NCI-H146 (cell line): ENCODE measurements at regions not wholly inside any gene's neighbourhood (a gene's known extent, or its start where the extent isn't known, plus 50 kb on each side); places are given as distances from the start of the nearest gene placed in this dataset.

Experiments used
- DNase-seq: peaks from one replicate; lab custom pipeline; 2025; lab: John Stamatoyannopoulos, UW

DNA sequence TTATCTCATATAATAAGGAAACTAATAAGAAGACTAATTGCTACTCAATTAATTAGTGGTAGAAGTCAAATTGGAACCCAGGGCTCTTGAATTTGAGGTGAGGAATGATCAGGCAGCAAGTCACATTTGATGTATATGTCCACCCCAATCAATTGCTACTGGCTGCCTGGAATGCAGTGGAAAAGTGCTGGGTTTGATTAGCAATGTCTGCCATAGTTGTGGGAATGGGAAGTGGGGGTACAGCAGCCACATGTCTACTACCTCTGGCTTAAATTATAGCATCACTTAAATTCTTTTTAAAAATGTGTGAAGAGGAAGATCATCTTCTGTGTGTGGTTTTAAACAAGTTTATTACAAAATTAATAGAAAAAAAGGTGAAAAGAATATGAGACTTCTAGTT is 50.8 kb upstream of the NAV2 start:
- no peak for DNase-seq

GRCh38 chr11:19660076-19660475 is 52.6 kb upstream of the NAV2 start:
- peak; percentile 31 for DNase-seq

DNA sequence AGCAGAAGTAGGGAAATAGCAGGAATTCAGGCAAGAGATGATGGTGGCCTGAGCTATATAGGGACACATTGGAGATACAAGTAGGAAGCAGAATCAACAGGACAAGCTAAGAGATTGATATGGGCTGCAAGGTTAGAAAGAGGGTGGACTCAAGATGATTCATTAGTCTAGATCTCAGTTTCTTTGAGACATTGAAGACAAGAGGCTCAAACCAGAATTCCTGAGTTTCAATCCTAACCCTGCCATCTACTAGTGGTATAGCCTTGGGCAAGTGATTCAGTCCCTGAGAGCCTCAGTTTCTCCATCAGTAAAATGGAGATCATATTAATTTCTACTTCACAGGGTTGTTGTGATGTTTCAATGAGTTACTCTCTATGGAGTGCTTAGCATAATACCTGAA is 53.1 kb upstream of the NAV2 start:
- DNase-seq = no peak

- DNase-seq = no peak
Observed at GRCh38 chr11:19658344-19658743, 54.3 kb upstream of the NAV2 start.

- DNase-seq = no peak
Observed at GRCh38 chr11:19656140-19656541, 56.5 kb upstream of the NAV2 start.

DNA sequence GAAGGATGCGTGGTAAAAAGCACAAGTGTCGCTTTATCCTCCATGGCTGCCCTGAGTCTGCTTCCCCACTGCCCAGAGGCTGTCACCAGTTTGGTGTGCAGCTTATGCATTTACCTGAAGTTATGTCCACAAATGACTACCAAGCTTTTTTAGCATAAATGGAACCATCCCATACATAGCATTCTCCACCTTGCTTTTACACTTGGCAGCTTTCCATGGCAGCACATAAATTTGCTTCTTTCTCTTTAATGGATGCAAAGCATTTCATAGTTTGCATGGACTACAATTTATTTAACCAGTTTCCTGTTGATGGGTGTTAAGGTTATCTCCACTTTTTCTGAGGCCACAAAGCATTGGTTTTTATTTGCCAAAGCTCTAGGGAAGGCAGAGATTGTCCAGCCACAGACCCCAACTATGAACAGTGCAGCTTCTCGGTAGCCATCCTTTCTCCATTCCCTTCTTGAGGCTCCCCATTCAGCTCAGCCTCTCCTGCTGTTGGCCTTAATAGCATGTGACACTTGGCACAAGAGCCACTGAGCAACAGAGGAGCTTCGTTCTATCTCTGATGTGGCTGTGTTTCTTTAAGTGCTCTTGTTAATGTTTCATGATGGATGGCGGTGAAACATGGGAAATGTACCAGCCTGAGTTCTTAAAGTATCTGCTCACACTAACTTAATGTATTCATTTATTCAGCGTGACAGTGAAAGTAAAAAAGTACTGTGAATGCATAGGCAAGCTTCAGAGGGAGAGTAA is 59.8 kb upstream of the NAV2 start:
- no peak for DNase-seq

DNA sequence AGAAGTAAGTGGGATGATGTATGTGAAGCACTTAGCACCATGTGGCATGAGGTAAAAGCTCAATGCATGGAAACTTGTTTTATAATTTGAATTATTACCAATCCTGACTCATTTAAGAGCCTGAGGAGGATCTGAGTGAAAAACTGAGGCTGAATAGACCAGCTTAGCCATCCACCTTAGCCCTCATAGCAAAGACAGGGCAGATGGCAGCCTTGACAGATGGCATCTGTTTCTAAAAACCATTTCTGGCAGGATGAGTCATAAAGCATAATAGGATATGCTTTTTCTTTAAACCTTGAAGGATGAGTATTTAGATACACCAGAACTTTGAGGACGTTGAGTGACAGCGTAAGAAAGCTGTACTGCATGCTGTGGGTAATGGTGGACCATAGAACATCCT is 61.0 kb upstream of the NAV2 start:
- DNase-seq = no peak

- DNase-seq = no peak
Observed at GRCh38 chr11:19651028-19651427, 61.6 kb upstream of the NAV2 start.

- no peak for DNase-seq
Observed at GRCh38 chr11:19650467-19650866, 62.2 kb upstream of the NAV2 start.

DNA sequence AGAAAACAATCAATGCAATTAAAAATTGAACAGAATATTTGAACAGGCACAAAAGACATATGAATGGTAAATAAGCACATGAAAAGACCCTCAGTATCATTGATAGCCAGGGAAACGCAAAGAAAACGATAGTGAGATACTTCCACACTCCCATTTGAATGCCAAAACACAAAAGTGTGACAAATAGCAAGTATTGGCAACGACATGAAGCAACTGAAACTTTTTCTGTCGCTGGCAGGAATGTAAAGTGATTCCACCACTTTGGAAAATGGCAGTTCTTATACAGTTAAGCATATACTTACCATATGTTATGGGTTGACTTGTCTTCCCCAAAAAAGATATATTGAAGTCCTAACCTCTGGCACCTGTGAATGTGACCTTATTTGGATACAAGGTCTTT is 62.9 kb upstream of the NAV2 start:
- DNase-seq = no peak

- DNase-seq = peak; percentile 17
Observed at GRCh38 chr11:19648321-19648720, 64.3 kb upstream of the NAV2 start.

DNA sequence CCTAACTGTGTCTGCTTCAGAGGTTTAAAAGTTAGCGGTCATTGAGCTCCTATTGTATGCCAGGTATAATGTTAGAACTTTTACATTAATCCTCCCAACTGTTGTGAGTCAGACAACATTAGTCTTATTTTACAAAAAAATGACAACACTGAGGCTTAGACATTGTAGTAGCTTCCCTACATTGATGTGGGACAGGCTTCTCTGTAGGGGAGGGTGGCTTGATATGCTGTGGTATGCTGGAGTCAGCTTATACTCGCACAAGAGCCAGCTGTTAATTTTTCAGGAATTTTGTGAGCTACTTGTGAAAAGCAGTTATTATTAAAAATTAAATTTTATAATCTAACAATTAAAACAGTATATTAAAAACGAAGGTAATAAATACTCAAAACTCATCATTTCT is 64.8 kb upstream of the NAV2 start:
- no peak for DNase-seq

DNA sequence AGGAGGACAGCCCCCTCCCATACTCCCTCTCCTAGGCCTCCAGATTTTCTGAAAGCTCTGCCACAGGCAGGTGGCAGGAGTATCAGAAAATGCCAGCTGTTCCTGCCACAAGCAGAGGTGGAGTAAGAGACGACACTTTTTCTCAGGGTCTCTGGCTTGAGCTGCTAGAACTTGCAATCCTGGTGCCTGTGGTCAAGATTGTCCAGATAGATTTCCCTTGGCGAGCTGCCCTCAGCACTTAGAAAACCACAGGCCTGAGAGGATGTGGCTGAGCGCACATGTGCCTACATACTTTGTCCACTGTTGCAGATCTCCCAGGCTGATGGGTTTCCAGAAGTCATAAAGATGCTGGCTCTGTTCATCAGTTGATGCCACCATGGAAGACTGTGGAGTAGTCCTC is 65.7 kb upstream of the NAV2 start:
- no peak for DNase-seq

DNA sequence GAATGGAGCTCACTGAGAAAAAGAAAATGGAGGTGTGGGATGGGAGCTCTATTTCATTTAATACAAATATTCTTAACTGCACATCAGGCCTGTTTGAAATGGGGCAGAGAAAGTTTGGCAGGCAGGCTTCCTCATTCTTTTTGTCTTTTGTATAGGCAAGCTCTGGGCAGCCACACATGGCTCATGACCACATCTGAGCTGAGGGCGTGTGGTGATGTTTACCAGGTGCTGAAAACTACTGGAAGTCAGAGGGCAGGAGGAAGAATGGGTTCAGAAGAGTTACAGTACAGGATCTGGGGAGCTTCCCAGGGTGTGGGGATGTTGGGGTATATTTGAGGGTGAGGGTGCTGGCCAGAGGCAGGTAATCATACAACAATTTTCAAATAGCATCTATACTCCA is 66.3 kb upstream of the NAV2 start:
- DNase-seq = no peak

GRCh38 chr11:19644316-19644715 is 68.3 kb upstream of the NAV2 start:
- DNase-seq = no peak

GRCh38 chr11:19642185-19643158 is 70.2 kb upstream of the NAV2 start:
- peak; percentile 56 for DNase-seq

GRCh38 chr11:19639603-19640105 is 73.0 kb upstream of the NAV2 start:
- DNase-seq = no peak

GRCh38 chr11:19635332-19635731 is 77.3 kb upstream of the NAV2 start:
- no peak for DNase-seq

GRCh38 chr11:19633276-19633675 is 79.4 kb upstream of the NAV2 start:
- no peak for DNase-seq

GRCh38 chr11:19632499-19632834 is 80.2 kb upstream of the NAV2 start:
- DNase-seq = no peak

DNA sequence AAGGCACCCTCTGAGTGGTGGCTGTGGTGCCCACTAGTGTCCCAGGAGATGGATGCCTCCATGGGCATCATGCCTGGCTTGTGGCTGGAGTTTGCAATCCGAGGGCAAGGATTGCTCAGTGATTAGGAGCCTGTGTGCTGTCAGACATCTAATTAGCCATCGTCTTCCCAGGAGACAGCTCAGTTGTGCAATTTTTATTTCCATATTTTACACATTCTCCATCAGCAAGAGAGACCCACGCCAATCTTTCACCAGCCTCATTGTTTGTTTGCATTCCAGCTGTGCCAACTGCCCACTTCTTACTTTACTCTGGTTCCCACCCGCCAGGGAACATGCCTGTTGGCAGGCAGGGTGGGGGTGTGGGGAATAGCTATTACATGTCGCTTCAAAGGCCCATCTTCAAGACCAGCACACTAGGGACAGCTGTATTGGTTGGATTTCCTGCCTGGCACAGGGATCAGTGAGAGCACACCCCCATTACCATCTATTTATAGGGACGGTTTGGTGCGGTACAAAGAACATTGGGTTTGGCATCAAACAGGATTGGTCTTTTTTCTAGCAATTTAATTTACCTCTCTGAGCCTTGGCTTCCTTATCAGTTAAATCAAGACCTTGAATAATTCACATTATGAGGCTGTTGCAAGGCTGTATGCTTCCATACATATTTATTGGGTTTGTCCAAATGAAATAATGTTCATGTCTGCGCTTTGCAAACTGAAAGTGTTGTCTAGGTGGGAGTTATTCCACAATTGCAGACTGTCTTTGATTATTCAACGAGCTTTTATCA is 80.7 kb upstream of the NAV2 start:
- DNase-seq = no peak

DNA sequence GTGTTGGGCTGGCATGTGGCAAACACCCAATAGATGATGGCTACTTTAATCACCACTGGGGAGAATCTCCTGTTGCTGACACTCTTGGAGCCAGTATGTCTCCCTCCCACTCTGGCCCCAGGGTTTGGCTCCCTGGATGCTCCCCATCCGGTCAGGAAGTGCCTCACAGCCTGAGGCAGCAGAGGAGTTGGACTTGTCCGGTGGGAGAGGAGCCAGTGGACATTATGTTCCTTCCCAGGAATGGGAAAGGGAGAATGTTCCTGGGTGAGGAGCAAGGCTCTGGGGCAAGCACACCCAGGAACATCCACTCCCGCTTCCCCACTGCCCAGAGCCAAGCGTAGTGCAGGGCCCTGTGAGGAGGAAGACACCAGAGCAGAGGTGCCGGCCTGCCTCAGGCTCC is 84.6 kb upstream of the NAV2 start:
- DNase-seq = no peak
